ENCODE measurements at regions not wholly inside any gene's neighbourhood (a gene's known extent, or its start where the extent isn't known, plus 50 kb on each side); places are given as distances from the start of the nearest gene placed in this dataset.
"Not testable (repeated sequence)": the region's sequence is repeated elsewhere in the genome, so short reads cannot be mapped to it uniquely, and the experiment has no call there.

- H3K4me1 ChIP-seq (ENCODE audit: insufficient read depth) = no peaks in the 10 kb centered on the region
- no peak overlapping the region for H3K4me2 ChIP-seq (ENCODE audit: unreplicated experiment)
- no peaks in the 10 kb centered on the region for H4K20me1 ChIP-seq (ENCODE audit: insufficient read depth)
- H3F3A ChIP-seq (ENCODE audit: insufficient read depth) = no peaks in the 10 kb centered on the region
- TF ChIP-seq EZH2phosphoT487 (IDR thresholded peaks at IDR 0.05; ENCODE audit: insufficient read depth, low read depth) (no peak), EZH2 (IDR thresholded peaks at IDR 0.05; ENCODE audit: insufficient read depth, poor library complexity, severe bottlenecking) (no peak)
- H3K27me3 ChIP-seq (replicated peaks; ENCODE audit: insufficient read depth) = no peaks in the 10 kb centered on the region
- WGBS, 2 experiments (ENCODE audit: low coverage in 1 of 2, low lambda C conversion rate in 2 of 2, missing lambda C conversion rate in 2 of 2) = 42 to 48% methylated on average over 1 of the region's 1 CpG
- no peaks in the 10 kb centered on the region for H3K9me2 ChIP-seq (ENCODE audit: insufficient read depth)
- no peak overlapping the region for H2AFZ ChIP-seq
- H3K27ac ChIP-seq = no peak overlapping the region
- H3K79me2 ChIP-seq (ENCODE audit: insufficient read depth) = no peaks in the 10 kb centered on the region
- no peak for DNase-seq
- in situ Hi-C loops (cut with MboI) = no loop called here
- no peaks in the 10 kb centered on the region for H3K36me3 ChIP-seq (ENCODE audit: low read depth)
- H3K9ac ChIP-seq = no peak overlapping the region
- no peaks in the 10 kb centered on the region for H3K9me3 ChIP-seq (ENCODE audit: low read depth)
- H3K4me3 ChIP-seq = no peak overlapping the region
Measured at GRCh38 chr1:163633366-163633765, 311.6 kb downstream of the NUF2 start.

- H3K9me3 ChIP-seq (ENCODE audit: low read depth); H2AFZ ChIP-seq; H3K9me2 ChIP-seq (ENCODE audit: insufficient read depth); H3K36me3 ChIP-seq (ENCODE audit: low read depth); H3K79me2 ChIP-seq (ENCODE audit: insufficient read depth); H3K4me3 ChIP-seq; DNase-seq; H3K27ac ChIP-seq; H3K4me1 ChIP-seq (ENCODE audit: insufficient read depth); H4K20me1 ChIP-seq (ENCODE audit: insufficient read depth); H3K9ac ChIP-seq; H3K27me3 ChIP-seq (replicated peaks; ENCODE audit: insufficient read depth); H3F3A ChIP-seq (ENCODE audit: insufficient read depth); in situ Hi-C loops (cut with MboI); H3K4me2 ChIP-seq (ENCODE audit: unreplicated experiment): not testable (repeated sequence)
- 85 to 86% methylated on average over 25 of the region's 25 CpGs for WGBS, 2 experiments (ENCODE audit: low coverage in 1 of 2, low lambda C conversion rate in 2 of 2, missing lambda C conversion rate in 2 of 2)
Measured at GRCh38 chr1:163645676-163646075, 323.9 kb downstream of the NUF2 start.

GRCh38 chr1:163650624-163651023, 328.9 kb downstream of the NUF2 start:
- Histone ChIP-seq H3K27me3 (replicated peaks; ENCODE audit: insufficient read depth) (no peaks in the 10 kb centered on the region), H3K4me2 (ENCODE audit: unreplicated experiment) (no peak overlapping the region), H3K9ac (no peak overlapping the region), H3K9me3 (ENCODE audit: low read depth) (peaks cover 5% of the 10 kb centered on the region), H4K20me1 (ENCODE audit: insufficient read depth) (no peaks in the 10 kb centered on the region), H3K79me2 (ENCODE audit: insufficient read depth) (no peaks in the 10 kb centered on the region), H3K27ac (no peak overlapping the region), H3F3A (ENCODE audit: insufficient read depth) (no peaks in the 10 kb centered on the region), H3K36me3 (ENCODE audit: low read depth) (no peaks in the 10 kb centered on the region), H2AFZ (no peak overlapping the region), H3K9me2 (ENCODE audit: insufficient read depth) (no peaks in the 10 kb centered on the region), H3K4me3 (no peak overlapping the region), H3K4me1 (ENCODE audit: insufficient read depth) (no peaks in the 10 kb centered on the region)
- no peak for DNase-seq
- in situ Hi-C loops (cut with MboI) = no loop called here
- WGBS, 2 experiments (ENCODE audit: low coverage in 1 of 2, low lambda C conversion rate in 2 of 2, missing lambda C conversion rate in 2 of 2) = 23 to 32% methylated on average over 4 of the region's 4 CpGs
- TF ChIP-seq EZH2 (IDR thresholded peaks at IDR 0.05; ENCODE audit: insufficient read depth, poor library complexity, severe bottlenecking) (no peak), EZH2phosphoT487 (IDR thresholded peaks at IDR 0.05; ENCODE audit: insufficient read depth, low read depth) (no peak)

- no peak for DNase-seq
- no peak overlapping the region for H3K9ac ChIP-seq
- TF ChIP-seq EZH2phosphoT487 (IDR thresholded peaks at IDR 0.05; ENCODE audit: insufficient read depth, low read depth) (no peak), EZH2 (IDR thresholded peaks at IDR 0.05; ENCODE audit: insufficient read depth, poor library complexity, severe bottlenecking) (no peak)
- H3K9me3 ChIP-seq (ENCODE audit: low read depth) = peaks cover 5% of the 10 kb centered on the region
- H3K4me1 ChIP-seq (ENCODE audit: insufficient read depth) = no peaks in the 10 kb centered on the region
- in situ Hi-C loops (cut with MboI) = no loop called here
- H2AFZ ChIP-seq = no peak overlapping the region
- no peaks in the 10 kb centered on the region for H3K36me3 ChIP-seq (ENCODE audit: low read depth)
- no peaks in the 10 kb centered on the region for H3K79me2 ChIP-seq (ENCODE audit: insufficient read depth)
- no peaks in the 10 kb centered on the region for H4K20me1 ChIP-seq (ENCODE audit: insufficient read depth)
- no peaks in the 10 kb centered on the region for H3F3A ChIP-seq (ENCODE audit: insufficient read depth)
- H3K4me3 ChIP-seq = no peak overlapping the region
- H3K4me2 ChIP-seq (ENCODE audit: unreplicated experiment) = no peak overlapping the region
- no peak overlapping the region for H3K27ac ChIP-seq
- no peaks in the 10 kb centered on the region for H3K27me3 ChIP-seq (replicated peaks; ENCODE audit: insufficient read depth)
- H3K9me2 ChIP-seq (ENCODE audit: insufficient read depth) = no peaks in the 10 kb centered on the region
Measured at GRCh38 chr1:163652441-163652840, 330.7 kb downstream of the NUF2 start.

DNA sequence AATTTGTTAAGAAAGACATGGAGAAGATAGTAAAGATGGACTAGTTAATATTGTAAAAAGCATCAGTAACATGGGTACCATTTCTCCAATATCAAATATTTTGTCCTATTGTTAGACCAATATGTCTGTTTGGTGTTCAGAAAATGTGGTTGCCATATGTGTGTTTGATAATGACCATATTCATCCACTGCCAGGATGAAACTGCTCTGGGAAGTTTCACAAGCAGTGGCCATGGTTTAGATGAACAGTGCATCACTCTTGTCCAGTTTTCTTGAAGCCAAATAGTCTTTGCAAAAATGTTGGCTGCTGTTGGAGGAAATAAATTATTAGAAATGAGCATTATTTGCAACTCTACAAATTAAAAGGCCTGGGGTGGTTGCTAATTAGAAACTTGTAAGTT, 333.8 kb downstream of the NUF2 start:
- H3K4me2 ChIP-seq (ENCODE audit: unreplicated experiment) = no peak overlapping the region
- no peaks in the 10 kb centered on the region for H3K9me2 ChIP-seq (ENCODE audit: insufficient read depth)
- H3F3A ChIP-seq (ENCODE audit: insufficient read depth) = no peaks in the 10 kb centered on the region
- H3K36me3 ChIP-seq (ENCODE audit: low read depth) = no peaks in the 10 kb centered on the region
- no peak for DNase-seq
- H3K27ac ChIP-seq = no peak overlapping the region
- H3K4me1 ChIP-seq (ENCODE audit: insufficient read depth) = no peaks in the 10 kb centered on the region
- H2AFZ ChIP-seq = no peak overlapping the region
- no peaks in the 10 kb centered on the region for H3K9me3 ChIP-seq (ENCODE audit: low read depth)
- no peak overlapping the region for H3K9ac ChIP-seq
- H4K20me1 ChIP-seq (ENCODE audit: insufficient read depth) = no peaks in the 10 kb centered on the region
- TF ChIP-seq EZH2 (IDR thresholded peaks at IDR 0.05; ENCODE audit: insufficient read depth, poor library complexity, severe bottlenecking) = no peak
- no peak for TF ChIP-seq EZH2phosphoT487 (IDR thresholded peaks at IDR 0.05; ENCODE audit: insufficient read depth, low read depth)
- no peaks in the 10 kb centered on the region for H3K79me2 ChIP-seq (ENCODE audit: insufficient read depth)
- in situ Hi-C loops (cut with MboI) = no loop called here
- no peaks in the 10 kb centered on the region for H3K27me3 ChIP-seq (replicated peaks; ENCODE audit: insufficient read depth)
- no peak overlapping the region for H3K4me3 ChIP-seq
